GM13977 (cell line): ENCODE measurements at regions not wholly inside any gene's neighbourhood (a gene's known extent, or its start where the extent isn't known, plus 50 kb on each side); places are given as distances from the start of the nearest gene placed in this dataset.

Experiments
- DNase-seq: peaks from one replicate; pipeline ENCODE4 v3.0.0; 2012; ENCODE audit warnings: low spot score
- CTCF ChIP-seq: IDR thresholded peaks from 2 replicates; pipeline ENCODE4 v1.5.1; 2012; ENCODE audit warnings: mild to moderate bottlenecking, control low read depth; ENCODE audit not compliant: insufficient read depth; ENCODE audit errors: extremely low read depth, missing control alignments
- in situ Hi-C: fragments of 300-500 bp; cut with MboI; formaldehyde crosslinking; loops from one replicate; pipeline ENCODE4 v1.12.0; 2022; ENCODE audit warnings: low sequenced_read_pairs, low pct_unique_long_range_greater_than_20kb, mixed read lengths, inconsistent platforms; ENCODE audit not compliant: unreplicated experiment

GRCh38 chr15:26177816-26178215 lies 314.7 kb upstream of the ATP10A start:
- TF ChIP-seq CTCF, result no peak
- in situ Hi-C loops, result no loop called here
- DNase-seq, result no peak

- TF ChIP-seq CTCF, result no peak
- in situ Hi-C loops, result no loop called here
Measured at GRCh38 chr15:26176831-26177230, 313.7 kb upstream of the ATP10A start.

GRCh38 chr15:26171266-26171665 lies 308.1 kb upstream of the ATP10A start:
- no peak for DNase-seq
- no peak for TF ChIP-seq CTCF
- in situ Hi-C loops, result no loop called here

More at GRCh38 chr15:26176831-26177230, 313.7 kb upstream of the ATP10A start:
- DNase-seq, result no peak

GRCh38 chr15:26166429-26166828 lies 303.3 kb upstream of the ATP10A start:
- DNase-seq, result no peak
- no peak for TF ChIP-seq CTCF
- in situ Hi-C loops, result no loop called here

GRCh38 chr15:26165546-26165945 lies 302.4 kb upstream of the ATP10A start:
- no peak for TF ChIP-seq CTCF
- in situ Hi-C loops, result no loop called here
- DNase-seq, result no peak

- DNase-seq, result no peak
- in situ Hi-C loops, result no loop called here
- no peak for TF ChIP-seq CTCF
Measured at GRCh38 chr15:26160343-26160742, 297.2 kb upstream of the ATP10A start.

- TF ChIP-seq CTCF, result no peak
- in situ Hi-C loops, result no loop called here
- no peak for DNase-seq
Measured at GRCh38 chr15:26158176-26158575, 295.0 kb upstream of the ATP10A start.
